Heart right ventricle (tissue), 16 donors: ENCODE measurements at regions not wholly inside any gene's neighbourhood (a gene's known extent, or its start where the extent isn't known, plus 50 kb on each side); places are given as distances from the start of the nearest gene placed in this dataset.
A peak's percentile ranks its signal among the peaks of the same experiment; 100 is the strongest.

Experiments used
- ATAC-seq, 8 donors: fragments of 200-7000 bp; cut with Tn5 transposase; one replicate each; pipeline ENCODE4 v1.9.1; 2020; ENCODE audit warnings: mild to moderate bottlenecking in 8 of 8, moderate library complexity in 8 of 8, moderate number of reproducible peaks in 1 of 8
- DNase-seq, 2 donors: peaks; one replicate each; pipeline ENCODE4 v3.0.0-alpha.2; 2020
- H3K27ac ChIP-seq, 10 donors: fragments of 200-600 bp; sonication (generic) in 2 of 10; one replicate each; pipeline versions ENCODE4 v1.5.0 to v1.8.0; 2020 to 2022; ENCODE audit warnings: mild to moderate bottlenecking in 3 of 10
- H3K27me3 ChIP-seq, 7 donors: fragments of 200-600 bp; one replicate each; pipeline ENCODE4 v1.8.0; 2021 to 2022; ENCODE audit warnings: mild to moderate bottlenecking in 2 of 7
- H3K36me3 ChIP-seq, 9 donors: fragments of 200-600 bp; sonication (generic) in 1 of 9; one replicate each; pipeline versions ENCODE4 v1.5.0 to v1.8.0; 2020 to 2022; ENCODE audit warnings: mild to moderate bottlenecking in 2 of 9
- H3K4me1 ChIP-seq, 9 donors: fragments of 200-600 bp; sonication (generic) in 1 of 9; one replicate each; pipeline versions ENCODE4 v1.5.0 to v1.8.0; 2020 to 2022; ENCODE audit warnings: mild to moderate bottlenecking in 4 of 9
- H3K4me3 ChIP-seq, 10 donors: fragments of 200-600 bp; sonication (generic) in 2 of 10; one replicate each; pipeline versions ENCODE4 v1.5.0 to v1.8.0; 2020 to 2022; ENCODE audit warnings: mild to moderate bottlenecking in 7 of 10, moderate library complexity in 2 of 10
- H3K9me3 ChIP-seq, 11 donors: fragments of 200-600 bp in 10 of 11; sonication (generic) in 2 of 11; one replicate each; pipeline versions ENCODE4 v1.5.0 to v1.8.0; 2013 to 2022; ENCODE audit warnings: mild to moderate bottlenecking in 2 of 11, control low read depth in 1 of 11, moderate library complexity in 1 of 11
- CTCF ChIP-seq, 9 donors: fragments of 200-600 bp; sonication (generic) in 2 of 9; IDR thresholded peaks; one replicate each; pipeline versions ENCODE4 v1.5.0 to v1.8.0; 2021 to 2022; ENCODE audit warnings: antibody characterized with exemption in 9 of 9, mild to moderate bottlenecking in 5 of 9, moderate library complexity in 1 of 9
- WGBS, 2 donors: extraction: QIAGEN DNeasy Blood & Tissue Kit; methylation state at CpG; one replicate each; pipeline ENCODE4 v1.1.7; 2013; ENCODE audit warnings: inconsistent platforms in 1 of 2; 5-methylcytosine and 5-hydroxymethylcytosine counted together
- intact Hi-C, 10 donors: fragments of 100-400 bp; cut with DNase I; formaldehyde crosslinking; loops; one replicate each; pipeline versions ENCODE4 v1.11.1 to v1.14.2; 2022
- donor health status: Arrhythmogenic right ventricular cardiomyopathy.
- donor health status: ischemic (EF 13 %, LVEDD 7.1; RV severe dilation, severe dysfunction).
- donor health status: healthy with polysubstance abuse.
- donor health status: DM: no; HTN: yes; CAD: no.
- donor health status: DM: no; HTN: no; CAD: no.
- donor health status: ischemic (EF 25% LVEDD 6.9; RV normal size, moderate dysfunction).
- donor health status: ischemic (EF 25% LVEDD 5.7; RV mildly dilated, moderate dysfunction).
- donor health status: healthy.
- donor health status: DM: yes; HTN: yes; CAD: no.
- donor health status: Ischemic cardiomyopathy.
- donor health status: ischemic (EF 35%, LVEDD 5.7; RV mildly dilated, moderate dysfunction).
- donor health status: nonischemic (EF 11% LVEDD 7.7; RV severe dilation, severe dysfunction).
- donor health status: DM: yes; HTN: yes; CAD: no.
- donor health status: PGD.
- donor health status: ischemic (EF 29% LVEDD 5.4; RV normal size, mild dysfunction).
- donor health status: nonischemic (EF 23%, LVEDD 6.1; RV moderate dilation, normal function).

- ATAC-seq = peak in 3 of 8 donors; percentile 43 to 55 (median 44)
- no peaks in the 10 kb centered on the region for H3K27me3 ChIP-seq
- no peaks in the 10 kb centered on the region for H3K36me3 ChIP-seq
- peaks cover 0 to 4% (median 0%) of the 10 kb centered on the region in 9 donors for H3K4me1 ChIP-seq
- H3K27ac ChIP-seq = no peak overlapping the region
- intact Hi-C loops = no loop called here
- TF ChIP-seq CTCF (IDR thresholded peaks at IDR 0.05) = peak in 8 of 9 donors; percentile 15 to 65 (median 61)
- H3K4me3 ChIP-seq = no peak overlapping the region
- WGBS, 2 donors = 77 to 78% methylated on average over 4 of the region's 4 CpGs
- no peak for DNase-seq
- H3K9me3 ChIP-seq = no peaks in the 10 kb centered on the region
These were observed 70.4 kb upstream of the SNX2 start for GRCh38 chr5:122704247-122705036.

- no peak overlapping the region for H3K27ac ChIP-seq
- DNase-seq = no peak
- no peaks in the 10 kb centered on the region for H3K27me3 ChIP-seq
- 50 to 57% methylated on average over 1 of the region's 1 CpG for WGBS, 2 donors
- H3K9me3 ChIP-seq = peaks cover 0 to 4% (median 0%) of the 10 kb centered on the region in 11 donors
- H3K4me3 ChIP-seq = no peak overlapping the region
- H3K36me3 ChIP-seq = no peaks in the 10 kb centered on the region
- intact Hi-C loops = no loop called here
- peaks cover 0 to 4% (median 0%) of the 10 kb centered on the region in 9 donors for H3K4me1 ChIP-seq
- ATAC-seq = no peak
- no peak for TF ChIP-seq CTCF (IDR thresholded peaks at IDR 0.05)
These were observed 69.0 kb upstream of the SNX2 start for GRCh38 chr5:122705851-122706250.

GRCh38 chr5:122707796-122708195 is 67.1 kb upstream of the SNX2 start:
- no peaks in the 10 kb centered on the region for H3K27me3 ChIP-seq
- peaks cover 0 to 4% (median 0%) of the 10 kb centered on the region in 9 donors for H3K4me1 ChIP-seq
- intact Hi-C loops = no loop called here
- H3K9me3 ChIP-seq = peaks cover 0 to 6% (median 0%) of the 10 kb centered on the region in 11 donors
- TF ChIP-seq CTCF (IDR thresholded peaks at IDR 0.05) = no peak
- no peaks in the 10 kb centered on the region for H3K36me3 ChIP-seq
- ATAC-seq = no peak
- H3K4me3 ChIP-seq = no peak overlapping the region
- H3K27ac ChIP-seq = no peak overlapping the region
- no peak for DNase-seq

- intact Hi-C loops = no loop called here
- peaks cover 0 to 6% (median 0%) of the 10 kb centered on the region in 11 donors for H3K9me3 ChIP-seq
- TF ChIP-seq CTCF (IDR thresholded peaks at IDR 0.05) = no peak
- H3K27ac ChIP-seq = no peak overlapping the region
- DNase-seq (no peak), ATAC-seq (no peak)
- H3K36me3 ChIP-seq = no peaks in the 10 kb centered on the region
- 35 to 58% methylated on average over 3 of the region's 3 CpGs for WGBS, 2 donors
- H3K4me1 ChIP-seq = no peaks in the 10 kb centered on the region
- peaks cover 0 to 7% (median 0%) of the 10 kb centered on the region in 7 donors for H3K27me3 ChIP-seq
- no peak overlapping the region for H3K4me3 ChIP-seq
These were observed 61.8 kb upstream of the SNX2 start for GRCh38 chr5:122713041-122713440.
